Embryonic facial prominence (tissue), 1 donor: ENCODE measurements at regions not wholly inside any gene's neighbourhood (a gene's known extent, or its start where the extent isn't known, plus 50 kb on each side); places are given as distances from the start of the nearest gene placed in this dataset.
"Not testable (repeated sequence)": the region's sequence is repeated elsewhere in the genome, so short reads cannot be mapped to it uniquely, and the experiment has no call there.

Experiments used
- DNase-seq: peaks from one replicate; pipeline ENCODE4 v3.0.0-alpha.2; 2016; ENCODE audit errors: extremely low spot score

GRCh38 chr9:18023332-18023731, 444.5 kb downstream of the SH3GL2 start:
- DNase-seq: no peak

DNA sequence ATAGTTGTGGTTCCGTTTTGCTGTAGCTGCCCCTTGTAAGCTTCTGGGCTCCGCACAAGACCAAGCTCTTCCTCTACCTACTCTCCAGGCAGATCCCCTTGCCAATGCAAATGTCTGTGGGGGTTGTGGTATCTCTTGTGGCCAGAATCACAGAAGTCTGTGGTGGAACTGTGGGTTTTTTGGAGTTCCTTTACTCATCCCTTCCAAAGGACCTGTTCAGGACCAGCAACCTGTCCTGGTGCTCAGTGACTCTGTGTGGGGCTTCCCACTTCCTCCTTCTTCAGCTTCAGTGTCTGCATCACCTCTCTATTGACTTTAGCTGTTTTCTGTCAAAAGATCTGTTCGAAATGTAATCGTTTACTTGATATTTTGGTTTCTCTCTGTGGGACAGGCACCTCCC, 441.3 kb upstream of the ADAMTSL1 start:
- no peak for DNase-seq

DNA sequence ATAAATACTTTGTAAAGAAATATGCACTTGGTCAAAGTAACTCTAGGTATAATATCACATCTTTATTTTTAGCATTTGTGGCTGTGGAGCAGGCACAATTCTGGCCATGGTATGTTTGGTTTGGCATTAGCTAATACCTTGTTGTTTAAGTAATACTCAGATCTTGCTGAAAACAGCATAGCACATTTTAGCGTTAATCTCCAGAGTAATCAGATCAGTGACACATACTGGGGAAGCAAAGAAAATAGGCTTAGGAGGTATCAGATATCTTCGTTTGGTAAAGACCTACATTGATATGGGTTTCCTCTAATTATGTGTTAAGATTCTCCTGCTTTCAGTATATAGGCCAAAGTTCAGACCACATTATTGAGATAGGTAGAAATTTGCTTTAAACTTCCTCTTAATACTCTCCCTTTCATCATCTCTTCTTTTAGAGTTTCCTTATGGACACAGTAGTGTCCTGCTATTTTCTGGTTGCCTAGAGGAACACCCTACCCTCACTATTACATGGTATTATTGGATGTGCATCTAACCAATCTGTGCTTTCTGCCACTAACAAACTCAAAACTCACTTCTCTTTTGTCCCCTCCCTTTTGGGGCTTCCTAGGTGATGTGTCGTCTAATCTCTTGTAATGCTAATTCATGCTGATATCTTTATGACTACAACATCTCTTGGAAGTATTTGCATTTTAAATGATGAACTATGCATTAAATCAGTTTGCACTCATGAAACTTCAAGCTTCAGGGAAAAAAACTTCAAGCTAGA, 437.3 kb upstream of the ADAMTSL1 start:
- DNase-seq: no peak

GRCh38 chr9:18037981-18038380, 436.0 kb upstream of the ADAMTSL1 start:
- DNase-seq: no peak

GRCh38 chr9:18040327-18040726, 433.6 kb upstream of the ADAMTSL1 start:
- no peak for DNase-seq

- no peak for DNase-seq
These were observed 430.0 kb upstream of the ADAMTSL1 start for GRCh38 chr9:18043978-18044377.

GRCh38 chr9:18045326-18045725, 428.6 kb upstream of the ADAMTSL1 start:
- DNase-seq: no peak

GRCh38 chr9:18046068-18046467, 427.9 kb upstream of the ADAMTSL1 start:
- DNase-seq: no peak

DNA sequence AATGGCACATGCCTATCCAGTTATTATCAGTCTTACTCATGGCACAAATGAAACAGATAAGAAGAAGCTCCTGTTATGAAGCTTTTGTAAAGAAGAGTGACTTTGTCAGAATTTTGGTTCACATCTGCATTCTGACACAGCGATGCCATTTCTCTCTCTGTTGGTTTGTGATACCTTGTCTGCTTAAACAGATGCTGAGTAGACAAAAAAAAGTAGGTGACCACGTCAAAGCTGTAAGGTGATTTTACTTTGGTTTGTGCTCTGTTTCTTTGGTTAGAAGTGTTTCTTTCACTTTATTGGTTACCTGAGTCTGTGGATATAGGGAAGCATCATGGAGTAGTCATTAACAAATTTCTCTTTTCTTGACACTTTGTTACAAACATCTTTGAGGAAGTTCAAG, 422.3 kb upstream of the ADAMTSL1 start:
- no peak for DNase-seq

DNA sequence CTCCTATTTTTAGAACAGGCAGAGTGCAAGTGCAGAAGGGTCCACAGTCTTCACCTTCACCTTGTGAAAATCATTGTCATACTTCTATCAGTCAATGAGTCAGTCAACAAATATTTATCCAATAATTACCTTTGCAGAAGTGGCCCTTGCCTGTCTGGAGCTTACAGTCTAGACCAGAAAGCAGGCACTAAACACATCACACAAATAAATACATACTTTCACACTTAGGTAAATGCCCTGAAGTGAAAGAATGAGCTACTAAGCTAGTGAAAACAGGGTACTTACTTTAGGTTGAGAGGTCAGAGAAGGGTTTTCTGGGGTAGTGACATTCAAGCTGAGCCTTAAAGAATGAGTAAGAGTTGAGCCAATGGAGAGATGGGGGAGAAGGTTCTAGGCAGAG, 421.9 kb upstream of the ADAMTSL1 start:
- DNase-seq: no peak

GRCh38 chr9:18056269-18056992, 417.5 kb upstream of the ADAMTSL1 start:
- no peak for DNase-seq

GRCh38 chr9:18056993-18057369, 417.0 kb upstream of the ADAMTSL1 start:
- no peak for DNase-seq

- no peak for DNase-seq
These were observed 415.1 kb upstream of the ADAMTSL1 start for GRCh38 chr9:18058564-18059442.

DNA sequence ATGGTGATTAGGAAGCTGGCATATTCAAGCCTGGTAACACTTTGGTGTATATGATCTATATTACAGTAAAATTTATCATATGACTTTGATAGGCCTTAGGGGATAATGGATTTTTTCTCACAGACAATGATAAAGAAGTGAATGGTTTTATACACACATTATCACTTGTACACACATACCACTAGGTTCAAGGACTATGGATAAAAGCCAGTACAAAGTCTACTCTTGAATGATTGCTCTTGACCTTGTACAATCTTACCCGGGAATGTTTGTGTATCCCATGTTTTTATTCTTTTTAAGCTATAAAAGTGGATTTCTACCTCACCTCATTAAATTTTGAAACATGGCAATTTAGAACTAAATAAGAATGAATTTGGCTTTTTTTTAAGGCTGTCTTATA, 414.5 kb upstream of the ADAMTSL1 start:
- no peak for DNase-seq

GRCh38 chr9:18060269-18060934, 413.6 kb upstream of the ADAMTSL1 start:
- DNase-seq: no peak

DNA sequence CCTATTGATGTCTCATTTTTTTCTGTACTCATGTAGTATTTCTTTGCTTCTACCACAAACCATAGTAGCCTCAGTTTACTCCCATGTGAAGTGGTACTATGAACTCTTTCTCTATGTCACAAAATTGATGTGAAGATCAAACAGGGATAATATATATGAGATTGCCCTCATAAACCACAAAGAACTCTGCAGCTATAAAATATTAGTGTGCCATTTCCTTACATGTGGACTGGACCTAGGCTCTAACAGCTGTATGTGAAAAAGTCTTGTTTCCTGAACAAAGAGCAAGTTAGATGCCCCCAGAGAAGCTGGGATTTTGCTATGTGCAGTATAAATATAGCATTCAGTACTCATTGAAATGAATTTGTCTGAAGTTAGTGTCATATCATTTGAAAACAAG, 412.6 kb upstream of the ADAMTSL1 start:
- DNase-seq: no peak

DNA sequence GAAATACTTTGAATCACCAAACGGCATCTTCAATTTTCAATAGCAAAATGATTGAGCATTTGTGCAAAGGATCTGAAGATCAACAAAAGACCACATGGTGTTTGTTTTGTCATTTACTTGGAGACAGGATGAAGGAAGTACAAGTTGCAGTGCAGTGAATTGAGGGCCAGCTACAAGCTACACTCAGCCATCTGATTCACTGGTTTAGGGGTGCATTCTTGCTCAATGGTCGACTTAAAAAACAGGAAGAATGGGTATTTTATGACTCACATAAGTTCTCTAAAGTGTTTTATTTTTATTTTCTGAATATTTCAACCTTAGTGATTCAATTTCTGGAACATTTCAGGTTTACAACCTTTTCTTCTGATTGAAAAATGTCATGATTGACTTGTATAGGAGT, 412.1 kb upstream of the ADAMTSL1 start:
- no peak for DNase-seq

DNA sequence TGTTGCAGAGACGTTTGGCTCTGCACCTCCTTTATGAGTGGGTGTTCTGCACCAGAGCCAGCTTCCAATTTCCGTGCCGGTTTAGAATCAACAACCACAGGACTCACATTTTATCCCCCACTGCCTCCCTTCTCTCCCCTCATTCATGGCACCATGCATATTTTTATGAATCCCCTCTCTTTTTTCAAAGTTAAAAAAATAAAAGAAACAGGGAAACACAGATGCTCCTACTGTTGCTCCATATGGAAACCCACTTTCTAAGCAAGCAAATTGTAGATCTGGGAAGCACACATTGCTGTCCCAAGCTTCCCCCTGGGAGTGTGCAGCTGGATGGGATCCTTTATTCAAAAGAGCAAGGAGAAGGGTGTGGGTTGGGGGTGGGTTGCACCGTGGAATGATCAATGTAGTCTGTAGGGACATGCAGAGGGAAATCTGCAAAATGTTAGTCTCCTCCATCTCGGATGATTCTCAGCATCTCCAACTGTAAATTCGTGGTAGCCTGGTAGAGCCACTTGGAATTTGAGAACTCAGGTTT, 410.0 kb upstream of the ADAMTSL1 start:
- DNase-seq: no peak

DNA sequence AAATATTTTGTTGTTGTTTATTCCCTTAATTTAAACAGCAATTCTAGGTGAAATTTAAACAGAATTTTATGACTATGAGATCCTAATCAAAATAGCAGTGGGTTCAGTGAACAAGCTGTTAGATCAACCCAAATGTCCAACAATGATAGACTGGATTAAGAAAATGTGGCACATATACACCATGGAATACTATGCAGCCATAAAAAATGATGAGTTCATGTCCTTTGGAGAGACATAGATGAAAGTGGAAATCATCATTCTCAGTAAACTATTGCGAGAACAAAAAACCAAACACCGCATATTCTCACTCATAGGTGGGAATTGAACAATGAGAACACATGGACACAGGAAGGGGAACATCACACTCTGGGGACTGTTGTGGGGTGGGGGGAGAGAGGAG, 407.3 kb upstream of the ADAMTSL1 start:
- not testable (repeated sequence) for DNase-seq

DNA sequence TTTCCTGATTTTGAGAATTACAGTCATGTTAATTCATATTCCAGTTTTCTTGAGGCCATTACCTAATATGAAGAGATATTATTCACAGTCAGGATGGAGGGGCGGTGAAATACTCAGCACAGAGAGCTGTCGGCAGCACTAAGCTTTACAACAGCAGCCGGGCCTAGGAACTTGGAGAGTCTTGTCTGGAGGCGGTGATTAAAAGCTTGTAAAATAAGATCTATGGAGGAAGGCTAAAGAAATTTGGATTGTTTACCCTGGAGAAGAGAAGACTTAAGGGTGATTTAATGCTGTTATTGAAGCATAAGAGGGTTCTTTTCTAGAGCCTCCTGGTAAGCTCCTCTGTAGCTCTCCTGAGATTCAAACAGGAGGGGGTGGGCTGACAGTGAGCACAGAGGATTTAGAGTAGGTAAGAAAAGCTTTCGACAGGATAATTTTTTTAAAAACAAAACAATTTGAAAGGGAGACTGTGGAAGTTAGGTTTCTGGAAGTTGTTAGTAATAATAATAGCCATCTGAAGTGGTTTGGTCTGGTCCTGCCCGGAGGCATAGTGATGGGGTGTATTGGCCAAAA, 406.3 kb upstream of the ADAMTSL1 start:
- no peak for DNase-seq

- no peak for DNase-seq
These were observed 405.1 kb upstream of the ADAMTSL1 start for GRCh38 chr9:18068900-18069299.
